Right lobe of liver (tissue), 4 donors: ENCODE measurements at regions not wholly inside any gene's neighbourhood (a gene's known extent, or its start where the extent isn't known, plus 50 kb on each side); places are given as distances from the start of the nearest gene placed in this dataset.

Experiments used
- CTCF ChIP-seq, 4 donors: fragments of 200-600 bp in 3 of 4; fragments of 450-650 bp in 1 of 4; IDR thresholded peaks; one replicate each; pipeline versions ENCODE4 v1.5.1 to v1.8.0; 2016 to 2022; ENCODE audit warnings: antibody characterized with exemption in 4 of 4, mild to moderate bottlenecking in 2 of 4
- POLR2A ChIP-seq: fragments of 450-650 bp; IDR thresholded peaks from one replicate; pipeline ENCODE4 v1.6.1; 2017; ENCODE audit warnings: antibody characterized with exemption, mild to moderate bottlenecking
- donor health status: DM: no; HTN: no; CAD: no.
- donor health status: DM: no; HTN: no; CAD: no.
- donor health status: DM: no; HTN: yes; CAD: no.

- no peak for TF ChIP-seq CTCF (IDR thresholded peaks at IDR 0.05)
- TF ChIP-seq POLR2A = no peak
Observed at GRCh38 chr2:193562031-193562430, 1367.3 kb upstream of the TMEFF2 start.
